ENCODE measurements at regions not wholly inside any gene's neighbourhood (a gene's known extent, or its start where the extent isn't known, plus 50 kb on each side); places are given as distances from the start of the nearest gene placed in this dataset.
"Not testable (repeated sequence)": the region's sequence is repeated elsewhere in the genome, so short reads cannot be mapped to it uniquely, and the experiment has no call there.

GRCh38 chr10:28986117-28986792, 302.6 kb upstream of the LYZL1 start:
- DNase-seq (ENCODE audit: low read depth in 2 of 3, low spot score in 1 of 3): no peak

DNA sequence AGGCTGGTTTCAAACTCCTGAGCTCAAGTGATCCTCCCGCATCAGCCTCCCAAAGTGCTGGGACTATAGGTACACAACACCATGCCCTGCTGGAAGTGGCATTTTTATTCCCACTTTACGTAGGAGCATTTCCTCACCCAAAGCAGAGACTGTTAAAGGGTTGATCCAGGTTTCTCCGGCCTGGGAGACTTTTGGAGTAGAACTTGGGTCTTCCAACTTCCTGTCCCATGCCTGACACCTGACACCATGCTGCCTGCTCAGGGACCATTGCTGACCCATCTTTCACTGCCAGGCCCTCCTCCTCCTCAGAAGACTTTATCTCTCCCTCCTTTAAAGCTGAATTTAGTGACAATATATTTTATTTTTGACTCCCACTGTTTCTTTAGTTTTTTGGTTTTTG, 302.0 kb upstream of the LYZL1 start:
- no peak for DNase-seq (ENCODE audit: low read depth in 2 of 3, low spot score in 1 of 3)

DNA sequence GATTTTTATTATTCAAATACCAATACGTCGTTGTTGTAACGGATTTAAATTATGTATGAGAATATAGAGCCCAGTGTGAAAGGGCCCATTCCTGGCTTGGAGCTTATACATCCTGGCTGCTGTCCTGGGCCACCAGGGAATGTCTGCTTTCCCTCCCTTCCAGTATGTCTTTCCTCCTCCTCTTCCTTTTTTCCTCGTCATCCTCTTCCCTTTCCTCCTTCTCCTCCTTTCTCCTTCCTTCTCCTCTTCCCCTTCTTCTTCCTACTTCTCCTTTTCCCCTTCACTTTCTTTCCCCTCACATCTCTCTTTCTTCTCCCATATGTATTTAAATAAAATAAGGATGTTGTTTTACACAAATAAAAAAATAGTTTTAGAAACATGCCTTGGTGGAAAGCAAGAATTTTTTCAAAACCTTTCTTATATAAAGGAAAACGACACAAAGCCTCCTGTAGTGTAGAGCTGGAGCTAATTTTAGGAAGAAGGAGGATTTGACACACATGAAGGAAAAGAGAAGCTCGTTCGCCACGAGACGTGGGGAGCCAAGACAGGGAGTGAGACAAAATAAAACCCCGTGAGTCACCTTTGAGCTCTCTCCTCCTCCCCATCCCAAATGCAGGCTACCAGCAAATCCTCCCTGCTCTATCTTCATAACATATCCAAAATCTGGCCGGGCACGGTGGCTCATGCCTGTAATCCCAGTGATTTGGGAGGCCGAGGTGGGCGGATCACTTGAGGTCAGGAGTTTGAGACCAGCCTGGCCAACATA, 301.1 kb upstream of the LYZL1 start:
- no peak for DNase-seq (ENCODE audit: low read depth in 2 of 3, low spot score in 1 of 3)

DNA sequence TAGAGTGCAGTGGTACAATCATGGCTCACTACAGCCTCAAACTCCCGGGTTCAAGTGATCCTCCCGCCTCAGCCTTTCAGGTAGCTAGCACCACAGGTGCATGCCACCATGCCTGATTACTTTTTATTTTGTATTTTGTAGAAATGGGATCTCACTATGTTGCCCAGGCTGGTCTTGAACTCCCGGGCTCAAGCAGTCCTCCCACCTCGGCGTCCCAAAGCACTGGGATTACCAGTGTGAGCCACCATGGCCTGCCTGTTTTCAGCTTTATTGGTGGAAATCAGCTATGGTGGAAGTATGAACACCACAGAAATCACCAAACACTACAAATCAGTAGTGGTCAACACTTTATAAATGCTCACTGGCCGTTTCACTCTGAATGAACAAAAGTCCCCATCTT, 299.9 kb upstream of the LYZL1 start:
- DNase-seq (ENCODE audit: low read depth in 2 of 3, low spot score in 1 of 3): no peak

GRCh38 chr10:28991333-28992270, 297.3 kb upstream of the LYZL1 start:
- DNase-seq (ENCODE audit: low read depth in 2 of 3, low spot score in 1 of 3): peak; percentile 7 to 27 (median 10)

GRCh38 chr10:28993056-28993455, 295.8 kb upstream of the LYZL1 start:
- no peak for DNase-seq (ENCODE audit: low read depth in 2 of 3, low spot score in 1 of 3)

GRCh38 chr10:28993861-28994260, 295.0 kb upstream of the LYZL1 start:
- DNase-seq (ENCODE audit: low read depth in 2 of 3, low spot score in 1 of 3): no peak

DNA sequence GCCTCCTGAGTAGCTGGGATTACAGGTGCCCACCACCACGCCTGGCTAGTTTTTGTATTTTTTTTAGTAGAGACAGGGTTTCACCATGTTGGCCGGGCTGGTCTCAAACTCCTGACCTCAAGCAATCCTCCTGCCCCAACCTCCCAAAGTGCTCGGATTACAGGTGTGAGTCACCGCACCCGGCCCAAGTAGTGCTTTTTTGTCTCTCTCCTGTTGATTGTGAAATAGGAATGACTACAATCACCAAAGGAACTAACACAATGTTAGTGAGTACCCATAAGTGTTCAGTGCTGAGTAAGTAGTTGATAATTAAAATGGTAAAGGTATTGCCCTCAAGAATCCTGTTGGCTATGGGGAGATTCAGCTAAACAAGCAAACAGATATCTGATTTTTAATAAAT, 294.1 kb upstream of the LYZL1 start:
- not testable (repeated sequence) for DNase-seq (ENCODE audit: low read depth in 2 of 3, low spot score in 1 of 3)

DNA sequence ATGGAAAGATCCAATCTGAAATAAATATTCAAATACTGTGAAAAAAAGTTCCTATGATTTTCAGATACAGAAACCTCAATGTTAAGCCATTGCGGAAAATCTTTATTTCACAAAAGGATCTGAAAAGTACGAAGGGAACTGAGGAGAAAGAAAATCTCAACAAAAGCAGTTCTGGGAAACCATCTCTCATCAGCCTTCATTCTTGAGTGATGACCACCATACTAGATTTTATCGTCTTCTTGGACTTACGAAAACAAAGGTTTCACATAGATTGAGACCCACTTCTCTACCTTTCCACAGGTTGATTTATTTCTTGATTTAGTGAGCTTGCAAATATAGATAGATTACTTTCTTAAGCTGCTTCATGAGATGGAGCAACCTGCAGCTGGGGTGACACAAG, 293.4 kb upstream of the LYZL1 start:
- no peak for DNase-seq (ENCODE audit: low read depth in 2 of 3, low spot score in 1 of 3)

- no peak for DNase-seq (ENCODE audit: low read depth in 2 of 3, low spot score in 1 of 3)
Observed at GRCh38 chr10:28996345-28996744, 292.5 kb upstream of the LYZL1 start.

DNA sequence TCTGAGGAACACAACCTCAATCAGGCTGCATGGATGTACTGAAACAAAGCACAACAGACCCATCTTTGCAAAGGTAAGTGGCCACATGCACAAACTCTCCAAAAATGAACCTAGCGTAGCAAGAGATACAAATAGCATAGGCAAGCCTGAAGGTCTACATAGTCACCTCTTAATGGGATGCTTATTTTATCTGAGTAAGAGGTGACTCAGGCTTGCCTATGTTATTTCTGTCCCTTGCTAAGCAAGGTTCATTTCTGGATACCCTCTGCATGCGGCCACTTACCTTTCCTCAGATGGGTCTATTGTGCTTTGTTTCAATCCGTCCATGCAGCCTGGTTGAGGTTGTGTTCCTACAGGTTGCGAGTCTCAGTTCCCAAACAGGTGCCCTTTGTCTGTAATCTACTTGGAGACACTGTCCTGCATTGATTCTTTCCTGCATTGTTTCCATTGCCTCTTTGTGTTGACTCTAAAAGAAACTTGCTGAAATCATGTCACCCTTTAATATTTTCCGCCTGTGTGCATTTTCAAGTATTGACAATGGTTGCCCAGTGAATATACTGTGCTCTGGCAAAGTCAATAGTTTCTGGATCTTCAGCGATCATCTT, 291.8 kb upstream of the LYZL1 start:
- no peak for DNase-seq (ENCODE audit: low read depth in 2 of 3, low spot score in 1 of 3)

DNA sequence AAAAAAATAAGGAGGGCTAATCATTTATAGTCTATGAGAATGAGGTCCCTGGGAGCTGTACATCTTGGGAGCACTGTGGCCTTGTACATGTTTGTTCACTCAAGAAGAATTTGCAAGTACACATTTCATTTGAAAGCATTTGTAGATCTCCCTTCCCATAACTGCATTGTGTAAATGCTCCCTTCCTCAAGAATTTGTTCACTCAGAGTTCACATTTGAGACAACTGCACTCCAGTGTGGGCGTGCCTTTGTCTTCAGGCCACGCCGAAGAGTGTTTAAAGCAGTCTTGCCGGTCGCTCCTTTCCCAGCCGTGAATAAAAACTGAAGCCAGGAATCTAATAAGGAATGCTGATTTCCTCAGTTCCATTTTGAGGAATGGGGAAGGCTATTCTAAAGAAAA, 291.1 kb upstream of the LYZL1 start:
- DNase-seq (ENCODE audit: low read depth in 2 of 3, low spot score in 1 of 3): no peak

GRCh38 chr10:29001801-29002200, 287.1 kb upstream of the LYZL1 start:
- no peak for DNase-seq (ENCODE audit: low read depth in 2 of 3, low spot score in 1 of 3)

DNA sequence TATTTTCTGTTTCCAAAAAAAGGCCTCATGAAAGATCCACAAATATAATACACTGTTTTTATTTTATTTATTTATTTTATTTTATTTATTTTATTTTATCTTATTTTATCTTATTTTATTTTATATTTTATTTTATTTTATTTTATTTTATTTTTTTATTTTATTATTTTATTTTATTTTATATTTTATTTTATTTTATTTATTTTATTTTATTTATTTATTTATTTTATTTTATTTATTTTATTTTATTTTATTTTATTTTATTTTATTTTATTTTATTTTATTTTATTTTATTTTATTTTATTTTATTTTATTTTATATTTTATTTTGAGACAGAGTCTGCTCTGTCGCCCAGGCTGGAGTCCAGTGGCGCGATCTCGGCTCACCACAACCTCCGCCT, 285.9 kb upstream of the LYZL1 start:
- not testable (repeated sequence) for DNase-seq (ENCODE audit: low read depth in 2 of 3, low spot score in 1 of 3)

GRCh38 chr10:29005988-29006387, 282.9 kb upstream of the LYZL1 start:
- DNase-seq (ENCODE audit: low read depth in 2 of 3, low spot score in 1 of 3): no peak

DNA sequence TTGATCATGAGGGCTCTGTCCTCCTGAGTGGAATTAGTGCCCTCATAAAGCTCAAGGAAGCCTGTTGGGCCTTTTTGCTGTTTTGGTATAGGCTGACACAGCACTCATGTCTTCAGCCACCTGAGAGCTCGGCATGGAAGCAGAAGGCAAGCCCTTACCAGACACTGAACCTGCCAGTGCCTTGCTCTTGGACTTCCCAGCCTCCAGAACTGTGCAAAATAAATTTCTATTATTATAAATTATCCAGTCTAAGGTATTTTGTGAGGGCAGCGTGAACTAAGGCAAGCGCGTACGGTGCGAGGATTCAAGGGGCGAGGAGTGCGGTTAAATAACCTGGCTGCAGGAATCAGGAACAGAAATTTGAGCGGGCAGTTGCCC, 281.5 kb upstream of the LYZL1 start:
- no peak for DNase-seq (ENCODE audit: low read depth in 2 of 3, low spot score in 1 of 3)

GRCh38 chr10:29007748-29008610, 280.9 kb upstream of the LYZL1 start:
- no peak for DNase-seq (ENCODE audit: low read depth in 2 of 3, low spot score in 1 of 3)

- DNase-seq (ENCODE audit: low read depth in 2 of 3, low spot score in 1 of 3): no peak
Observed at GRCh38 chr10:29009464-29009863, 279.4 kb upstream of the LYZL1 start.

DNA sequence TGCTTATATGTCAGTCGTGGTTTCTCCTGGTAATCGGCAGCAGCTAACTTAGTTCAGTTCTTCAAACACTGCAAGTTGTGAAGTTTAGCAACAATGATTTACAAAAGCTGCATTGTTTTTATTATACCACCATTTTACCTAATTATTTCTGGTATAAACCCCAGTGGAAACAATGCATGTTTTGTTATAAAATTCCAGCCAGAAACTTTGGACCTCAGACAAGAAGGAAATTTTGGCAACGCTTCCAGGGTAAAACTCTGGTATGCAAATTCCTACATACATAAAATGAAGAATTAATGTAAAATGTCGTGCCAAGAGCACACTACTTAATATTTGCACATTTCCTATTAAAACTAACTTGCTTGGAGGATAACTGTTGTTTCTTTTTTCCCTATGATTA, 277.4 kb upstream of the LYZL1 start:
- no peak for DNase-seq (ENCODE audit: low read depth in 2 of 3, low spot score in 1 of 3)

- DNase-seq (ENCODE audit: low read depth in 2 of 3, low spot score in 1 of 3): no peak
Observed at GRCh38 chr10:29012926-29013554, 275.8 kb upstream of the LYZL1 start.

All from stimulated activated CD4-positive, alpha-beta T cell treated with anti-CD3 and anti-CD28 coated beads, Interleukin-12 subunit alpha, Interleukin-12 subunit beta, amount 100 ng/mL, for 48 hours (primary cell).